Muscle layer of colon (tissue), 2 donors: ENCODE measurements at regions not wholly inside any gene's neighbourhood (a gene's known extent, or its start where the extent isn't known, plus 50 kb on each side); places are given as distances from the start of the nearest gene placed in this dataset.
A peak's percentile ranks its signal among the peaks of the same experiment; 100 is the strongest.

Experiments
- H3K27ac ChIP-seq: one replicate; pipeline ENCODE4 v1.7.0; 2013; ENCODE audit warnings: low read depth, mild to moderate bottlenecking, low read length, moderate library complexity
- H3K27me3 ChIP-seq, 2 donors: one replicate each; pipeline ENCODE4 v1.7.0; 2013; ENCODE audit warnings: low read length in 2 of 2, mild to moderate bottlenecking in 2 of 2; ENCODE audit not compliant: insufficient read depth in 2 of 2, control insufficient read depth in 1 of 2
- H3K36me3 ChIP-seq: one replicate; pipeline ENCODE4 v1.7.0; 2013; ENCODE audit warnings: mild to moderate bottlenecking, low read length; ENCODE audit not compliant: insufficient read depth
- H3K4me1 ChIP-seq: one replicate; pipeline ENCODE4 v1.7.0; 2013; ENCODE audit warnings: mild to moderate bottlenecking, low read length; ENCODE audit not compliant: insufficient read depth
- H3K4me3 ChIP-seq, 2 donors: one replicate each; pipeline ENCODE4 v1.7.0; 2013; ENCODE audit warnings: low read length in 2 of 2, low read depth in 1 of 2, mild to moderate bottlenecking in 1 of 2, moderate library complexity in 1 of 2
- H3K9ac ChIP-seq: one replicate; pipeline ENCODE4 v1.7.0; 2013; ENCODE audit warnings: low read length
- H3K9me3 ChIP-seq: one replicate; pipeline ENCODE4 v1.7.0; 2013; ENCODE audit warnings: mild to moderate bottlenecking, low read length
- donor health status: abdominal sarcoma.
- donor health status: Adenocarcinoma of cecum.

- Histone ChIP-seq H3K4me3 (no peak overlapping the region), H3K27ac (no peak overlapping the region), H3K27me3 (no peaks in the 10 kb centered on the region), H3K36me3 (no peaks in the 10 kb centered on the region), H3K9ac (no peak overlapping the region), H3K4me1 (no peaks in the 10 kb centered on the region), H3K9me3 (no peaks in the 10 kb centered on the region)
These were observed 234.1 kb upstream of the ANKRD55 start for GRCh38 chr5:56467176-56467717.

- H3K4me3 ChIP-seq, result no peak overlapping the region
- no peaks in the 10 kb centered on the region for H3K27me3 ChIP-seq
- H3K9me3 ChIP-seq, result no peaks in the 10 kb centered on the region
These were observed 233.1 kb upstream of the ANKRD55 start for GRCh38 chr5:56466136-56466816.

GRCh38 chr5:56465769-56466135 lies 232.6 kb upstream of the ANKRD55 start:
- H3K4me3 ChIP-seq, result no peak overlapping the region
- no peaks in the 10 kb centered on the region for H3K27me3 ChIP-seq
- no peak overlapping the region for H3K9ac ChIP-seq
- no peaks in the 10 kb centered on the region for H3K36me3 ChIP-seq
- H3K4me1 ChIP-seq, result peaks cover 2% of the 10 kb centered on the region
- no peaks in the 10 kb centered on the region for H3K9me3 ChIP-seq
- H3K27ac ChIP-seq, result no peak overlapping the region

More at GRCh38 chr5:56466136-56466816, 233.1 kb upstream of the ANKRD55 start:
- Histone ChIP-seq H3K27ac (no peak overlapping the region), H3K4me1 (no peaks in the 10 kb centered on the region), H3K9ac (no peak overlapping the region), H3K36me3 (no peaks in the 10 kb centered on the region)

GRCh38 chr5:56464935-56465768 lies 232.0 kb upstream of the ANKRD55 start:
- Histone ChIP-seq H3K9me3 (no peaks in the 10 kb centered on the region), H3K27ac (no peak overlapping the region), H3K4me1 (peaks cover 8% of the 10 kb centered on the region), H3K9ac (no peak overlapping the region), H3K27me3 (no peaks in the 10 kb centered on the region), H3K36me3 (no peaks in the 10 kb centered on the region), H3K4me3 (no peak overlapping the region)

GRCh38 chr5:56463944-56464571 lies 230.9 kb upstream of the ANKRD55 start:
- no peaks in the 10 kb centered on the region for H3K27me3 ChIP-seq
- peaks cover 16% of the 10 kb centered on the region for H3K4me1 ChIP-seq
- no peaks in the 10 kb centered on the region for H3K36me3 ChIP-seq
- no peak overlapping the region for H3K9ac ChIP-seq
- H3K4me3 ChIP-seq, result no peak overlapping the region
- no peak overlapping the region for H3K27ac ChIP-seq
- H3K9me3 ChIP-seq, result no peaks in the 10 kb centered on the region

GRCh38 chr5:56461584-56461983 lies 228.5 kb upstream of the ANKRD55 start:
- no peaks in the 10 kb centered on the region for H3K36me3 ChIP-seq
- H3K9ac ChIP-seq, result no peak overlapping the region
- no peak overlapping the region for H3K4me3 ChIP-seq
- no peaks in the 10 kb centered on the region for H3K27me3 ChIP-seq
- H3K27ac ChIP-seq, result no peak overlapping the region
- peaks cover 30% of the 10 kb centered on the region for H3K4me1 ChIP-seq
- H3K9me3 ChIP-seq, result no peaks in the 10 kb centered on the region

- H3K9me3 ChIP-seq, result no peaks in the 10 kb centered on the region
- H3K27me3 ChIP-seq, result no peaks in the 10 kb centered on the region
- no peak overlapping the region for H3K27ac ChIP-seq
- H3K4me1 ChIP-seq, result peaks cover 30% of the 10 kb centered on the region
- no peaks in the 10 kb centered on the region for H3K36me3 ChIP-seq
- no peak overlapping the region for H3K9ac ChIP-seq
- peak overlapping the region in 1 of 2 donors; percentile 19 for H3K4me3 ChIP-seq
These were observed 227.6 kb upstream of the ANKRD55 start for GRCh38 chr5:56460681-56461191.

GRCh38 chr5:56460195-56460546 lies 227.0 kb upstream of the ANKRD55 start:
- H3K36me3 ChIP-seq, result no peaks in the 10 kb centered on the region
- H3K9ac ChIP-seq, result no peak overlapping the region
- no peaks in the 10 kb centered on the region for H3K9me3 ChIP-seq
- H3K27me3 ChIP-seq, result no peaks in the 10 kb centered on the region
- no peak overlapping the region for H3K4me3 ChIP-seq
- no peak overlapping the region for H3K27ac ChIP-seq
- peaks cover 30% of the 10 kb centered on the region for H3K4me1 ChIP-seq

GRCh38 chr5:56459394-56460194 lies 226.5 kb upstream of the ANKRD55 start:
- Histone ChIP-seq H3K4me1 (peaks cover 30% of the 10 kb centered on the region), H3K9me3 (no peaks in the 10 kb centered on the region), H3K27ac (no peak overlapping the region), H3K9ac (no peak overlapping the region), H3K4me3 (no peak overlapping the region), H3K36me3 (no peaks in the 10 kb centered on the region), H3K27me3 (no peaks in the 10 kb centered on the region)

- Histone ChIP-seq H3K36me3 (no peaks in the 10 kb centered on the region), H3K4me3 (no peak overlapping the region), H3K27ac (peak overlapping the region; percentile 16), H3K27me3 (no peaks in the 10 kb centered on the region), H3K9me3 (no peaks in the 10 kb centered on the region), H3K9ac (no peak overlapping the region), H3K4me1 (peaks cover 30% of the 10 kb centered on the region)
These were observed 225.0 kb upstream of the ANKRD55 start for GRCh38 chr5:56457887-56458812.
